CD14-positive monocyte (primary cell): ENCODE measurements at regions not wholly inside any gene's neighbourhood (a gene's known extent, or its start where the extent isn't known, plus 50 kb on each side); places are given as distances from the start of the nearest gene placed in this dataset.

Experiments used
- DNase-seq, 3 donors: peaks; one replicate each; pipeline ENCODE4 v3.0.0-alpha.2; 2011 to 2022
- H2AFZ ChIP-seq: 2 replicates; pipeline ENCODE4 v1.6.0; 2012; ENCODE audit warnings: mild to moderate bottlenecking, low read depth, low read length, inconsistent platforms; ENCODE audit not compliant: insufficient read depth, poor library complexity, severe bottlenecking
- H3K27ac ChIP-seq, 2 donors: 1 replicate in 1 of 2; 2 replicates in 1 of 2; pipeline ENCODE4 v1.5.1; 2012 to 2013; ENCODE audit warnings: low read length in 2 of 2, control low read depth in 1 of 2, inconsistent platforms in 1 of 2, low read depth in 1 of 2, mild to moderate bottlenecking in 1 of 2
- H3K27me3 ChIP-seq, 2 donors: one replicate each; pipeline versions ENCODE4 v1.6.0 to v1.6.1; 2011 to 2013; ENCODE audit warnings: low read length in 2 of 2; ENCODE audit not compliant: control insufficient read depth in 2 of 2, insufficient read depth in 2 of 2
- H3K36me3 ChIP-seq, 2 donors: replicated peaks in 1 of 2; 1 replicate in 1 of 2; 2 replicates in 1 of 2; pipeline versions ENCODE4 v1.5.1 to v1.6.1; 2012 to 2013; ENCODE audit warnings: low read length in 2 of 2, control low read depth in 1 of 2, inconsistent platforms in 1 of 2, mild to moderate bottlenecking in 1 of 2; ENCODE audit not compliant: insufficient read depth in 2 of 2, control insufficient read depth in 1 of 2
- H3K4me1 ChIP-seq, 2 donors: 1 replicate in 1 of 2; 2 replicates in 1 of 2; pipeline versions ENCODE4 v1.5.1 to v1.6.1; 2012 to 2013; ENCODE audit warnings: low read length in 2 of 2, control low read depth in 1 of 2, inconsistent platforms in 1 of 2, mild to moderate bottlenecking in 1 of 2, moderate library complexity in 1 of 2; ENCODE audit not compliant: insufficient read depth in 2 of 2, control insufficient read depth in 1 of 2
- H3K4me2 ChIP-seq: replicated peaks from 2 replicates; pipeline ENCODE3; 2012; ENCODE audit warnings: low read length, moderate library complexity, mild to moderate bottlenecking; ENCODE audit not compliant: poor library complexity, severe bottlenecking; ENCODE audit errors: extremely low read depth
- H3K4me3 ChIP-seq, 3 experiments: fragments of 200-600 bp in 1 of 3; sonication (generic) in 1 of 3; replicated peaks in 1 of 3; 1 replicate in 2 of 3; 2 replicates in 1 of 3; pipeline ENCODE4 v1.5.1; 2011 to 2013; ENCODE audit warnings: low read length in 3 of 3, mild to moderate bottlenecking in 3 of 3, control low read depth in 2 of 3, low read depth in 2 of 3, inconsistent platforms in 1 of 3, moderate library complexity in 1 of 3
- H3K79me2 ChIP-seq: 2 replicates; pipeline ENCODE4 v1.6.0; 2012; ENCODE audit warnings: mild to moderate bottlenecking, control low read depth, inconsistent platforms, low read length, moderate library complexity; ENCODE audit not compliant: insufficient read depth
- H3K9ac ChIP-seq: 2 replicates; pipeline ENCODE4 v1.6.0; 2017; ENCODE audit warnings: low read length, mild to moderate bottlenecking; ENCODE audit not compliant: insufficient read depth, poor library complexity, severe bottlenecking
- H3K9me3 ChIP-seq, 2 donors: replicated peaks in 1 of 2; 1 replicate in 1 of 2; 2 replicates in 1 of 2; pipeline versions ENCODE4 v1.5.1 to v1.6.1; 2012 to 2013; ENCODE audit warnings: low read length in 2 of 2, control low read depth in 1 of 2; ENCODE audit not compliant: control insufficient read depth in 1 of 2, insufficient read depth in 1 of 2
- H4K20me1 ChIP-seq: 2 replicates; pipeline ENCODE4 v1.6.0; 2012; ENCODE audit warnings: mild to moderate bottlenecking, low read length, control low read depth, moderate library complexity; ENCODE audit not compliant: insufficient read depth
- H3K27ac Mint-ChIP-seq, 7 donors: one replicate each; pipeline ENCODE4 v1.8.0; 2020; ENCODE audit warnings: mild to moderate bottlenecking in 7 of 7, mixed read lengths in 7 of 7, moderate library complexity in 6 of 7, inconsistent platforms in 2 of 7
- H3K27me3 Mint-ChIP-seq, 3 donors: one replicate each; pipeline ENCODE4 v1.8.0; 2021 to 2022; ENCODE audit warnings: low read depth in 3 of 3, mild to moderate bottlenecking in 3 of 3, mixed read lengths in 3 of 3, moderate library complexity in 3 of 3, inconsistent platforms in 1 of 3
- H3K36me3 Mint-ChIP-seq, 2 donors: one replicate each; pipeline ENCODE4 v1.8.0; 2020; ENCODE audit warnings: mixed read lengths in 2 of 2, inconsistent platforms in 1 of 2, mild to moderate bottlenecking in 1 of 2
- H3K4me1 Mint-ChIP-seq: one replicate; pipeline ENCODE4 v1.8.0; 2020; ENCODE audit warnings: mild to moderate bottlenecking, mixed read lengths
- H3K4me3 Mint-ChIP-seq, 2 donors: one replicate each; pipeline ENCODE4 v1.8.0; 2020; ENCODE audit warnings: mild to moderate bottlenecking in 2 of 2, mixed read lengths in 2 of 2, moderate library complexity in 1 of 2
- H3K9me3 Mint-ChIP-seq, 7 donors: one replicate each; pipeline ENCODE4 v1.8.0; 2020 to 2022; ENCODE audit warnings: mixed read lengths in 7 of 7, mild to moderate bottlenecking in 6 of 7, moderate library complexity in 6 of 7, inconsistent platforms in 2 of 7
- WGBS: methylation state at CpG from one replicate; pipeline ENCODE4 v1.1.5; 2013; ENCODE audit warnings: missing lambda C conversion rate; ENCODE audit not compliant: insufficient coverage; 5-methylcytosine and 5-hydroxymethylcytosine counted together
- intact Hi-C, 2 donors: fragments of 100-400 bp; cut with micrococcal nuclease; formaldehyde crosslinking; loops; one replicate each; pipeline versions ENCODE4 v1.15.0 to v1.15.1; 2023
- TF ChIP-seq, protein P1 (sequence below): fragments of 200-600 bp; IDR thresholded peaks from one replicate; pipeline ENCODE4 v1.8.0; 2022; ENCODE audit warnings: antibody characterized with exemption, mild to moderate bottlenecking

DNA sequence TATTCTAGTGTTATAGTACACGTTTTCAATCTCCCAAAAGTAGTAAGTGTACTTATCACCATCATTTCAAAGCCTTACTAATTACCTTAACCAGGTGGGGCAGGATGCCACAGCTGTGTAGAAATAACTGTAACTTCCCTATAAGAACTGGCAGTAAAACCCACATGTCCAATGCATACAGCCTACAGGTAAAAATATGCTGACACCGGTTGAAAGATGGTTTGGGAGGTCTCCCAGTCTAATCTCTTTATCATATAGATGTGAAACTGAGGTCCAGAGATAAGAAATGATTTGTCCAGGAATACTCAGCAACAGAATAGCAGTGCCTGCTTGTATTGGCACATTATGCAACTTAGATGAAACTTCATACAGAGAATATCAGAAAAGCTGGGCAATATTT lies 322.9 kb downstream of the BCL11A start:
- WGBS, result no CpG with 5 or more reads among the region's 2 CpGs
- intact Hi-C loops, result no loop called here
- H3K4me1 ChIP-seq, result no peaks in the 10 kb centered on the region
- no peaks in the 10 kb centered on the region for H3K36me3 ChIP-seq
- H3K79me2 ChIP-seq, result no peaks in the 10 kb centered on the region
- H3K27me3 Mint-ChIP-seq, result peaks cover 0 to 3% (median 1%) of the 10 kb centered on the region in 3 donors
- H3K4me2 ChIP-seq, result no peak overlapping the region
- DNase-seq, result no peak
- H3K36me3 Mint-ChIP-seq, result no peaks in the 10 kb centered on the region
- H3K9me3 ChIP-seq, result peaks cover 0 to 4% of the 10 kb centered on the region in 2 donors
- H2AFZ ChIP-seq, result no peak overlapping the region
- H3K9ac ChIP-seq, result no peak overlapping the region
- no peak overlapping the region for H3K4me3 Mint-ChIP-seq
- H3K27me3 ChIP-seq, result no peaks in the 10 kb centered on the region
- H3K27ac ChIP-seq, result no peak overlapping the region
- no peaks in the 10 kb centered on the region for H4K20me1 ChIP-seq
- peaks cover 2% of the 10 kb centered on the region for H3K4me1 Mint-ChIP-seq
- TF ChIP-seq, protein P1, sequence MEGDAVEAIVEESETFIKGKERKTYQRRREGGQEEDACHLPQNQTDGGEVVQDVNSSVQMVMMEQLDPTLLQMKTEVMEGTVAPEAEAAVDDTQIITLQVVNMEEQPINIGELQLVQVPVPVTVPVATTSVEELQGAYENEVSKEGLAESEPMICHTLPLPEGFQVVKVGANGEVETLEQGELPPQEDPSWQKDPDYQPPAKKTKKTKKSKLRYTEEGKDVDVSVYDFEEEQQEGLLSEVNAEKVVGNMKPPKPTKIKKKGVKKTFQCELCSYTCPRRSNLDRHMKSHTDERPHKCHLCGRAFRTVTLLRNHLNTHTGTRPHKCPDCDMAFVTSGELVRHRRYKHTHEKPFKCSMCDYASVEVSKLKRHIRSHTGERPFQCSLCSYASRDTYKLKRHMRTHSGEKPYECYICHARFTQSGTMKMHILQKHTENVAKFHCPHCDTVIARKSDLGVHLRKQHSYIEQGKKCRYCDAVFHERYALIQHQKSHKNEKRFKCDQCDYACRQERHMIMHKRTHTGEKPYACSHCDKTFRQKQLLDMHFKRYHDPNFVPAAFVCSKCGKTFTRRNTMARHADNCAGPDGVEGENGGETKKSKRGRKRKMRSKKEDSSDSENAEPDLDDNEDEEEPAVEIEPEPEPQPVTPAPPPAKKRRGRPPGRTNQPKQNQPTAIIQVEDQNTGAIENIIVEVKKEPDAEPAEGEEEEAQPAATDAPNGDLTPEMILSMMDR, result no peak
- H3K27ac Mint-ChIP-seq, result no peak overlapping the region
- H3K9me3 Mint-ChIP-seq, result peaks cover 5 to 22% (median 15%) of the 10 kb centered on the region in 7 donors
- H3K4me3 ChIP-seq, result no peak overlapping the region

DNA sequence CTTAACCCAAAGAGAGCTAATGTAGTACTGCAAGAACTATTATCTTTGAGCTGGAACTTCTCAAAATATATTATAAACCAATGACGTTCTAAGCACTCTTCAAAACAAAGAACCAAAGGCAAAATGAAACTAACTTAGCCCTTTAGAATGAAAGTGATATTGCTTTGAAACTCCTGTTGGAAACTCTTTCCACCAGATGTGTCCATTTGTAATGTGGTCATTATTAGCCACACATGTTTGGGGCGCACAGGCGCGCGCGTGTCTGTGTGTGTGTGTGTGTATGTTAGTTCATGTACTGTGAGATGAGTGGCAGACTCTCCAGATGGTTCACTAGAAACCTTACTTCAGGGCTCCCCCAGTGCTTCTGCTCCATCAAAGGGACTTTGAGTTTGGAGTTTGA lies 323.4 kb downstream of the BCL11A start:
- Histone ChIP-seq H4K20me1 (no peaks in the 10 kb centered on the region), H3K27me3 (no peaks in the 10 kb centered on the region), H3K9me3 (peaks cover 0 to 4% of the 10 kb centered on the region in 2 donors), H3K4me1 (no peaks in the 10 kb centered on the region), H3K4me3 (no peak overlapping the region), H3K27ac (no peak overlapping the region), H3K79me2 (no peaks in the 10 kb centered on the region), H3K9ac (no peak overlapping the region), H3K36me3 (no peaks in the 10 kb centered on the region), H3K4me2 (no peak overlapping the region), H2AFZ (no peak overlapping the region)
- H3K9me3 Mint-ChIP-seq, result peaks cover 5 to 22% (median 14%) of the 10 kb centered on the region in 7 donors
- TF ChIP-seq, protein P1, result no peak
- no peaks in the 10 kb centered on the region for H3K36me3 Mint-ChIP-seq
- intact Hi-C loops, result no loop called here
- peaks cover 2% of the 10 kb centered on the region for H3K4me1 Mint-ChIP-seq
- no peak overlapping the region for H3K4me3 Mint-ChIP-seq
- DNase-seq, result no peak
- no CpG with 5 or more reads among the region's 6 CpGs for WGBS
- no peak overlapping the region for H3K27ac Mint-ChIP-seq
- peaks cover 0 to 3% (median 1%) of the 10 kb centered on the region in 3 donors for H3K27me3 Mint-ChIP-seq
